ENCODE measurements at regions not wholly inside any gene's neighbourhood (a gene's known extent, or its start where the extent isn't known, plus 50 kb on each side); places are given as distances from the start of the nearest gene placed in this dataset.

GRCh38 chr3:155029941-155030340 lies 50.2 kb upstream of the MME start:
- Histone ChIP-seq H3K27ac (no peak overlapping the region), H3K4me3 (no peak overlapping the region), H3K36me3 (no peaks in the 10 kb centered on the region), H3K27me3 (no peaks in the 10 kb centered on the region), H3K9me3 (no peaks in the 10 kb centered on the region), H3K4me1 (peaks cover 0 to 14% of the 10 kb centered on the region in 2 donors)
- intact Hi-C loops (cut with DNase I): no loop called here
- TF ChIP-seq CTCF (IDR thresholded peaks at IDR 0.05): no peak
- DNase-seq: no peak
- no peak for ATAC-seq

- Histone ChIP-seq H3K27ac (peak overlapping the region in 1 of 2 donors; percentile 79), H3K4me1 (peaks cover 0 to 14% of the 10 kb centered on the region in 2 donors), H3K4me3 (no peak overlapping the region), H3K9me3 (no peaks in the 10 kb centered on the region), H3K36me3 (no peaks in the 10 kb centered on the region), H3K27me3 (no peaks in the 10 kb centered on the region)
- no peak for TF ChIP-seq CTCF (IDR thresholded peaks at IDR 0.05)
- peak; percentile 37 for ATAC-seq
- no peak for DNase-seq
- intact Hi-C loops (cut with DNase I): no loop called here
Observed at GRCh38 chr3:155026999-155027591, 53.0 kb upstream of the MME start.

GRCh38 chr3:155024006-155024638 lies 56.0 kb upstream of the MME start:
- Histone ChIP-seq H3K27me3 (no peaks in the 10 kb centered on the region), H3K4me3 (no peak overlapping the region), H3K36me3 (no peaks in the 10 kb centered on the region), H3K9me3 (no peaks in the 10 kb centered on the region), H3K27ac (no peak overlapping the region), H3K4me1 (peaks cover 0 to 16% of the 10 kb centered on the region in 2 donors)
- no peak for DNase-seq
- intact Hi-C loops (cut with DNase I): no loop called here
- TF ChIP-seq CTCF (IDR thresholded peaks at IDR 0.05): no peak
- ATAC-seq: no peak

DNA sequence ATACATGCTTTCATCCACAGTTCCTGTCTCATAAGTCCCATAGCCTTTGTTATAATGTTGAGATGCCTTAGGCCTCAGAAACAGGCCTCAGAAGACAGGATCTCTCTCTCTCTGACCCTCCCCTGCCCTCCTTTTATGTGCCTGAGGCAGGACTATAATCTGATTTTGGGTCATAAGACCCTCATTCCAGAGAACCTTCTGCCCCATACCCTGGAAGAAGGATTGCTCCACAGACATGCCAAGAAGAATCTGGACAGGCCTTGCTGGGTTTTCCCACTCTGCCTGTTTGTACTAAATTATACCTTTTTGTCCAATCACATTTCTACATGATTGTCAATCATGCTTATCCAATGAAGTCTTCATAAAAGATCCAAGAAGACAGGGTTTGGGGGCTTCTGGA lies 57.2 kb upstream of the MME start:
- no peaks in the 10 kb centered on the region for H3K36me3 ChIP-seq
- no peak overlapping the region for H3K27ac ChIP-seq
- no peaks in the 10 kb centered on the region for H3K27me3 ChIP-seq
- intact Hi-C loops (cut with DNase I): no loop called here
- TF ChIP-seq CTCF (IDR thresholded peaks at IDR 0.05): no peak
- H3K9me3 ChIP-seq: no peaks in the 10 kb centered on the region
- DNase-seq (no peak), ATAC-seq (no peak)
- H3K4me3 ChIP-seq: no peak overlapping the region
- peaks cover 0 to 22% of the 10 kb centered on the region in 2 donors for H3K4me1 ChIP-seq

DNA sequence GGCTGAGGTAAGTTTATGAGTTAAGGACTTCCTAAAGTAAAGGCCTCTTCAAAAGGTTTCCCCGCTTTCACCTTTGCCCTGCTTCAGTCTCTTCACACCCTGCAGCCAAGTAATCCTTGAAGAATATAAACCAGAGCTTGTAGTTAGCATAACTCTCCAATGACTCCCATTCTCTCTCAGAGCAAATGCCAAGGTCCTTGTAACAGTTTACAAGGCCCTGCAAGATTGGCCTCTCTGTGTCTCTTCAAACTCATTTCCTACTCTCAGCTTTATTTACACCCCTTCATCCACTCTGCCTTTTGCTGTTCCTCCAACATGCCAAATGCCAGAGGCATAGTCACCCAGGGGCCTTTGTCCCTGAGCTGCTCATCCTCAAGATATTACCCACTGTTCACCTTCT lies 60.5 kb upstream of the MME start:
- Histone ChIP-seq H3K27me3 (no peaks in the 10 kb centered on the region), H3K27ac (peak overlapping the region in 1 of 2 donors; percentile 48), H3K4me3 (no peak overlapping the region), H3K9me3 (no peaks in the 10 kb centered on the region), H3K36me3 (no peaks in the 10 kb centered on the region), H3K4me1 (peaks cover 0 to 14% of the 10 kb centered on the region in 2 donors)
- intact Hi-C loops (cut with DNase I): no loop called here
- no peak for TF ChIP-seq CTCF (IDR thresholded peaks at IDR 0.05)
- peak in 1 of 4 donors; percentile 16 for DNase-seq
- ATAC-seq: peak; percentile 91
